Suprapubic skin (tissue), 3 donors: ENCODE measurements at regions not wholly inside any gene's neighbourhood (a gene's known extent, or its start where the extent isn't known, plus 50 kb on each side); places are given as distances from the start of the nearest gene placed in this dataset.

Experiments used
- CTCF ChIP-seq, 2 donors: fragments of 200-600 bp in 1 of 2; fragments of 450-650 bp in 1 of 2; sonication (generic) in 1 of 2; IDR thresholded peaks; one replicate each; pipeline ENCODE4 v1.5.1; 2016 to 2019; ENCODE audit warnings: antibody characterized with exemption in 2 of 2, mild to moderate bottlenecking in 1 of 2, moderate library complexity in 1 of 2
- EP300 ChIP-seq: sonication (generic); formaldehyde crosslinking; IDR thresholded peaks from one replicate; pipeline ENCODE4 v1.6.1; 2017; ENCODE audit warnings: antibody characterized with exemption
- POLR2A ChIP-seq, 2 donors: fragments of 450-650 bp; IDR thresholded peaks; one replicate each; pipeline ENCODE4 v1.6.1; 2017; ENCODE audit warnings: antibody characterized with exemption in 2 of 2, mild to moderate bottlenecking in 2 of 2, moderate library complexity in 2 of 2

- no peak for TF ChIP-seq CTCF (IDR thresholded peaks at IDR 0.05)
- no peak for TF ChIP-seq POLR2A (IDR thresholded peaks at IDR 0.05)
- TF ChIP-seq EP300 = no peak
Measured at GRCh38 chr11:33984682-33985389, 66.7 kb upstream of the CAPRIN1 start.
